Endothelial cell of umbilical vein (primary cell): ENCODE measurements at regions not wholly inside any gene's neighbourhood (a gene's known extent, or its start where the extent isn't known, plus 50 kb on each side); places are given as distances from the start of the nearest gene placed in this dataset.

Experiments used
- BruUV-seq: library from RNA; stranded (reverse); fragments of 400-500 nt; replicated peaks from 2 replicates; lab custom pipeline; 2021; lab: Mats Ljungman, UMichigan
- CTCF ChIA-PET: fragments of 300-600, 350-600 bp; sonication (Branson Sonifier 250); formaldehyde crosslinking; loops from one replicate; lab custom pipeline; 2021; ENCODE audit warnings: antibody characterized with exemption, inconsistent platforms; lab: Charles Lee
- POLR2A ChIA-PET: fragments of 300-600, 350-600 bp; sonication (Branson Sonifier 250); formaldehyde crosslinking; loops from one replicate; lab custom pipeline; 2021; ENCODE audit warnings: antibody characterized with exemption, inconsistent platforms; lab: Charles Lee
- DNase-seq: peaks from one replicate; pipeline ENCODE4 v3.0.0-alpha.2; 2011; ENCODE audit warnings: low read depth, low spot score
- FAIRE-seq: peaks from 2 replicates; lab custom pipeline; 2011; peaks lifted over from hg19 to GRCh38; lab: Jason Lieb, UNC
- H2AFZ ChIP-seq: 2 replicates; pipeline ENCODE4 v1.6.0; 2012; ENCODE audit warnings: low read depth, low read length, control low read depth, inconsistent platforms
- H3K27ac ChIP-seq: 2 replicates; pipeline ENCODE4 v1.5.1; 2011; ENCODE audit warnings: low read depth, mild to moderate bottlenecking, control low read depth, low read length, moderate library complexity; ENCODE audit not compliant: insufficient read depth
- H3K27me3 ChIP-seq, 2 experiments: 2 replicates each; pipeline versions ENCODE4 v1.6.0 to v1.6.1; 2011; ENCODE audit warnings: low read length in 2 of 2, mixed read lengths in 1 of 2; ENCODE audit not compliant: control insufficient read depth in 2 of 2, insufficient read depth in 2 of 2
- H3K36me3 ChIP-seq, 2 experiments: 2 replicates in 1 of 2; 3 replicates in 1 of 2; pipeline ENCODE4 v1.5.1; 2011; ENCODE audit warnings: low read length in 2 of 2, mild to moderate bottlenecking in 1 of 2, moderate library complexity in 1 of 2; ENCODE audit not compliant: control insufficient read depth in 2 of 2, insufficient read depth in 2 of 2; ENCODE audit errors: extremely low read depth in 1 of 2
- H3K4me1 ChIP-seq: 3 replicates; pipeline ENCODE4 v1.5.1; 2011; ENCODE audit warnings: mild to moderate bottlenecking, low read length; ENCODE audit not compliant: control insufficient read depth, insufficient read depth; ENCODE audit errors: extremely low read depth
- H3K4me2 ChIP-seq: 2 replicates; pipeline ENCODE4 v1.6.1; 2011; ENCODE audit warnings: low read length, control low read depth, mixed read lengths; ENCODE audit not compliant: insufficient read depth
- H3K4me3 ChIP-seq, 3 experiments: fragments of 200-600 bp in 1 of 3; sonication (generic), shearing (Covaris generic) in 1 of 3; replicated peaks in 1 of 3; 2 replicates each; pipeline ENCODE4 v1.5.1; 2011 to 2016; ENCODE audit warnings: control low read depth in 3 of 3, low read length in 3 of 3, mild to moderate bottlenecking in 2 of 3, inconsistent platforms in 1 of 3, low read depth in 1 of 3, moderate library complexity in 1 of 3; ENCODE audit not compliant: insufficient read depth in 1 of 3
- H3K79me2 ChIP-seq: 2 replicates; pipeline ENCODE4 v1.6.0; 2012; ENCODE audit warnings: low read length, inconsistent platforms; ENCODE audit not compliant: control insufficient read depth, insufficient read depth
- H3K9ac ChIP-seq: replicated peaks from 2 replicates; pipeline ENCODE3; 2011; ENCODE audit warnings: low read length, control low read depth; ENCODE audit not compliant: insufficient read depth; ENCODE audit errors: extremely low read depth
- H3K9me1 ChIP-seq: replicated peaks from 3 replicates; pipeline ENCODE4 v1.6.0; 2011; ENCODE audit warnings: mild to moderate bottlenecking, low read length; ENCODE audit not compliant: control insufficient read depth, insufficient read depth; ENCODE audit errors: extremely low read depth
- H3K9me3 ChIP-seq: replicated peaks from 2 replicates; pipeline ENCODE4 v1.5.1; 2012; ENCODE audit warnings: low read length, inconsistent platforms; ENCODE audit not compliant: control insufficient read depth, insufficient read depth
- H4K20me1 ChIP-seq: replicated peaks from 2 replicates; pipeline ENCODE3; 2011; ENCODE audit warnings: mild to moderate bottlenecking, low read length; ENCODE audit not compliant: control insufficient read depth, insufficient read depth; ENCODE audit errors: extremely low read depth
- EZH2 ChIP-seq: IDR thresholded peaks from 2 replicates; pipeline ENCODE4 v1.6.1; 2012; ENCODE audit warnings: borderline replicate concordance, low read depth, mild to moderate bottlenecking, moderate library complexity, low read length, inconsistent platforms; ENCODE audit not compliant: severe bottlenecking
- FOS ChIP-seq: IDR thresholded peaks from 2 replicates; pipeline ENCODE4 v1.6.1; 2011; ENCODE audit warnings: mild to moderate bottlenecking, low read length, moderate library complexity, borderline replicate concordance; ENCODE audit not compliant: insufficient read depth
- GATA2 ChIP-seq: IDR thresholded peaks from 2 replicates; pipeline ENCODE4 v1.7.0; 2011; ENCODE audit warnings: low read depth, mild to moderate bottlenecking, moderate library complexity, mixed read lengths, low read length; ENCODE audit not compliant: insufficient read length, insufficient read depth
- JUN ChIP-seq: IDR thresholded peaks from 2 replicates; pipeline ENCODE4 v1.6.1; 2011; ENCODE audit warnings: borderline replicate concordance, low read depth; ENCODE audit not compliant: insufficient read length, insufficient read depth
- MYC ChIP-seq: IDR thresholded peaks from one replicate; pipeline ENCODE4 v1.6.1; 2011; ENCODE audit warnings: mild to moderate bottlenecking, low read depth, low read length
- POLR2A ChIP-seq: IDR thresholded peaks from 2 replicates; pipeline ENCODE4 v1.6.1; 2012; ENCODE audit warnings: low read depth, mild to moderate bottlenecking, control low read depth, low read length
- POLR2AphosphoS5 ChIP-seq: IDR thresholded peaks from 2 replicates; pipeline ENCODE4 v1.6.1; 2012; ENCODE audit warnings: low read depth, mild to moderate bottlenecking, control low read depth, low read length, moderate library complexity; ENCODE audit not compliant: insufficient read depth
- dilution Hi-C: fragments of 300-500 bp; cut with MboI; formaldehyde crosslinking; loops from one replicate; pipeline ENCODE4 v1.15.0; 2019; ENCODE audit warnings: low sequenced_read_pairs; ENCODE audit not compliant: extremely low pct_ligation_motif_present
- intact Hi-C: fragments of 100-400 bp; cut with micrococcal nuclease; formaldehyde crosslinking; loops from one replicate; pipeline ENCODE4 v1.10.0; 2022
- TF ChIP-seq, protein P1 (sequence below): IDR thresholded peaks from 2 replicates; pipeline ENCODE4 v1.6.1; 2011; ENCODE audit not compliant: insufficient read depth, insufficient read length
- TF ChIP-seq, protein P2 (sequence below), 2 donors: IDR thresholded peaks; 1 replicate in 1 of 2; 2 replicates in 1 of 2; pipeline ENCODE4 v1.5.1; 2011; ENCODE audit warnings: low read length in 2 of 2, mild to moderate bottlenecking in 2 of 2, moderate library complexity in 2 of 2, control low read depth in 1 of 2, inconsistent platforms in 1 of 2, low read depth in 1 of 2; ENCODE audit not compliant: insufficient read depth in 1 of 2; ENCODE audit errors: extremely low read depth in 1 of 2

DNA sequence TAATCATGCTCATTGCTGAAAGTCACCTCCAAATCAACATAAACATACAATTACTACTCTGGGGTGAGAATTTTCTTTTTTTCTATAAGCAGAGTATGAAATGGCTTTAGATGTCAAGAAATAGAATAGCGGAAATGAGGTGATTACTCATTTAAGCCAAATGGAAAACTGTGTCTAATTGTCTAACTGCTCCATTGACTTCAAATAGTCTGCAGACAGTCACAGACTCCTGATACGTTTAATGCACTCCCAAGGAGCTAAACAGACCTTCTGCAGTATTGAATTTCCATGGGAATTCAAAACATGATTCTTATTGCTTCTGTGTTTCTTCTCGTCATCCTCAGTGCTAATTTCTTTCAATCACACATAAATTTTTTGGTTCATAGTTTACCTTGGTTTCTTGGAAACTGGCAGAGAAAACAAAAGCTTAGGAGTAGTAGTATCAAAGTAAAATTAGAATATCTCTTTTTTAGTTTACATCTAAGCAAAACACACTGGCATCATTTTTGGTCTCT is 865.2 kb upstream of the SLC10A2 start:
- ChIA-PET POLR2A (no interaction called here), CTCF (no interaction called here)
- DNase-seq (no peak), FAIRE-seq (no peak)
- intact Hi-C loops, result no loop called here
- dilution Hi-C loops, result no loop called here
- Histone ChIP-seq H3K4me1 (no peaks in the 10 kb centered on the region), H3K4me2 (no peak overlapping the region), H3K9me1 (no peaks in the 10 kb centered on the region), H4K20me1 (no peaks in the 10 kb centered on the region), H3K27ac (no peak overlapping the region), H3K9ac (no peak overlapping the region), H3K79me2 (no peaks in the 10 kb centered on the region), H2AFZ (no peak overlapping the region), H3K4me3 (no peak overlapping the region), H3K27me3 (no peaks in the 10 kb centered on the region), H3K36me3 (no peaks in the 10 kb centered on the region), H3K9me3 (no peaks in the 10 kb centered on the region)
- no TSS peak for BruUV-seq
- TF ChIP-seq EZH2 (no peak), MYC (no peak), FOS (no peak), GATA2 (no peak), POLR2A (no peak), POLR2AphosphoS5 (no peak), JUN (no peak)
- TF ChIP-seq, protein P1, sequence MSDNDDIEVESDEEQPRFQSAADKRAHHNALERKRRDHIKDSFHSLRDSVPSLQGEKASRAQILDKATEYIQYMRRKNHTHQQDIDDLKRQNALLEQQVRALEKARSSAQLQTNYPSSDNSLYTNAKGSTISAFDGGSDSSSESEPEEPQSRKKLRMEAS, result no peak
- TF ChIP-seq, protein P2, sequence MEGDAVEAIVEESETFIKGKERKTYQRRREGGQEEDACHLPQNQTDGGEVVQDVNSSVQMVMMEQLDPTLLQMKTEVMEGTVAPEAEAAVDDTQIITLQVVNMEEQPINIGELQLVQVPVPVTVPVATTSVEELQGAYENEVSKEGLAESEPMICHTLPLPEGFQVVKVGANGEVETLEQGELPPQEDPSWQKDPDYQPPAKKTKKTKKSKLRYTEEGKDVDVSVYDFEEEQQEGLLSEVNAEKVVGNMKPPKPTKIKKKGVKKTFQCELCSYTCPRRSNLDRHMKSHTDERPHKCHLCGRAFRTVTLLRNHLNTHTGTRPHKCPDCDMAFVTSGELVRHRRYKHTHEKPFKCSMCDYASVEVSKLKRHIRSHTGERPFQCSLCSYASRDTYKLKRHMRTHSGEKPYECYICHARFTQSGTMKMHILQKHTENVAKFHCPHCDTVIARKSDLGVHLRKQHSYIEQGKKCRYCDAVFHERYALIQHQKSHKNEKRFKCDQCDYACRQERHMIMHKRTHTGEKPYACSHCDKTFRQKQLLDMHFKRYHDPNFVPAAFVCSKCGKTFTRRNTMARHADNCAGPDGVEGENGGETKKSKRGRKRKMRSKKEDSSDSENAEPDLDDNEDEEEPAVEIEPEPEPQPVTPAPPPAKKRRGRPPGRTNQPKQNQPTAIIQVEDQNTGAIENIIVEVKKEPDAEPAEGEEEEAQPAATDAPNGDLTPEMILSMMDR (IDR thresholded peaks at IDR 0.05; ENCODE audit: extremely low read depth in 1 of 2, insufficient read depth in 1 of 2, low read depth in 1 of 2, low read length in 2 of 2), result no peak
